H1 (cell line): ENCODE measurements at regions not wholly inside any gene's neighbourhood (a gene's known extent, or its start where the extent isn't known, plus 50 kb on each side); places are given as distances from the start of the nearest gene placed in this dataset.

Source experiments
- CTCF ChIA-PET: fragments of 300-600 bp; sonication (Branson Sonifier 250); formaldehyde crosslinking; loops from one replicate; lab custom pipeline; 2021; ENCODE audit not compliant: partially characterized antibody; lab: Charles Lee
- POLR2A ChIA-PET: fragments of 300-600 bp; sonication (Branson Sonifier 250); formaldehyde crosslinking; loops from one replicate; lab custom pipeline; 2021; ENCODE audit warnings: inconsistent platforms; ENCODE audit not compliant: partially characterized antibody; lab: Charles Lee
- DNase-seq, 2 experiments: peaks; one replicate each; pipeline versions ENCODE4 v3.0.0 to v3.0.0-alpha.2; 2010 to 2022; ENCODE audit warnings: low spot score in 2 of 2, low read depth in 1 of 2, mixed read lengths in 1 of 2
- FAIRE-seq: peaks from 2 replicates; lab custom pipeline; 2011; peaks lifted over from hg19 to GRCh38; lab: Jason Lieb, UNC
- H2AFZ ChIP-seq: 2 replicates; pipeline ENCODE4 v1.8.1; 2012; ENCODE audit warnings: low read length, inconsistent platforms
- H2AK5ac ChIP-seq: 2 replicates; pipeline ENCODE4 v1.6.1; 2013; ENCODE audit warnings: low read depth, low read length
- H2BK120ac ChIP-seq: replicated peaks from 2 replicates; pipeline ENCODE3; 2013; ENCODE audit warnings: low read depth, low read length, inconsistent platforms
- H2BK12ac ChIP-seq: 2 replicates; pipeline ENCODE4 v1.6.1; 2013; ENCODE audit warnings: low read depth, low read length
- H2BK15ac ChIP-seq: 2 replicates; pipeline ENCODE4 v1.6.1; 2013; ENCODE audit warnings: low read length
- H2BK20ac ChIP-seq: 2 replicates; pipeline ENCODE4 v1.6.1; 2013; ENCODE audit warnings: low read length
- H2BK5ac ChIP-seq: 2 replicates; pipeline ENCODE4 v1.6.1; 2013; ENCODE audit warnings: low read depth, low read length
- H3K14ac ChIP-seq: 2 replicates; pipeline ENCODE4 v1.6.1; 2013; ENCODE audit warnings: inconsistent platforms; ENCODE audit not compliant: insufficient read length
- H3K18ac ChIP-seq: 2 replicates; pipeline ENCODE4 v1.6.1; 2013; ENCODE audit warnings: low read length; ENCODE audit errors: extremely low read depth
- H3K23ac ChIP-seq: 2 replicates; pipeline ENCODE4 v1.6.1; 2013; ENCODE audit warnings: inconsistent platforms; ENCODE audit not compliant: insufficient read length
- H3K23me2 ChIP-seq: 2 replicates; pipeline ENCODE4 v1.6.1; 2013; ENCODE audit warnings: low read depth, low read length
- H3K27ac ChIP-seq: 2 replicates; pipeline ENCODE4 v1.6.1; 2011; ENCODE audit warnings: low read depth, low read length, inconsistent platforms
- H3K27me3 ChIP-seq, 4 experiments: replicated peaks in 1 of 4; 1 replicate in 1 of 4; 2 replicates in 3 of 4; pipeline versions ENCODE4 v1.6.1 to v1.8.1; 2011 to 2013; ENCODE audit warnings: low read length in 3 of 4, mild to moderate bottlenecking in 3 of 4, inconsistent platforms in 2 of 4, mixed read lengths in 2 of 4, moderate library complexity in 1 of 4; ENCODE audit not compliant: control insufficient read depth in 3 of 4, insufficient read depth in 3 of 4; ENCODE audit errors: extremely low read depth in 1 of 4
- H3K36me3 ChIP-seq, 4 experiments: 2 replicates each; pipeline versions ENCODE4 v1.6.1 to v1.8.1; 2011 to 2013; ENCODE audit warnings: mild to moderate bottlenecking in 4 of 4, low read length in 3 of 4, moderate library complexity in 2 of 4, control low read depth in 1 of 4, inconsistent platforms in 1 of 4; ENCODE audit not compliant: insufficient read depth in 4 of 4, control insufficient read depth in 2 of 4
- H3K4ac ChIP-seq: replicated peaks from 2 replicates; pipeline ENCODE3; 2013; ENCODE audit warnings: low read length, low read depth, mixed read lengths, inconsistent platforms; ENCODE audit not compliant: insufficient read length
- H3K4me1 ChIP-seq, 4 experiments: replicated peaks in 1 of 4; 1 replicate in 1 of 4; 2 replicates in 3 of 4; pipeline versions ENCODE4 v1.6.1 to v1.8.1; 2011 to 2013; ENCODE audit warnings: low read length in 3 of 4, inconsistent platforms in 2 of 4, mixed read lengths in 1 of 4; ENCODE audit not compliant: insufficient read depth in 4 of 4, control insufficient read depth in 3 of 4
- H3K4me2 ChIP-seq, 2 experiments: 2 replicates each; pipeline versions ENCODE4 v1.6.1 to v1.8.1; 2011 to 2013; ENCODE audit warnings: low read depth in 2 of 2, low read length in 2 of 2, control low read depth in 1 of 2, inconsistent platforms in 1 of 2, mild to moderate bottlenecking in 1 of 2; ENCODE audit not compliant: insufficient read depth in 1 of 2
- H3K4me3 ChIP-seq, 4 experiments: fragments of 200-600, 300-600 bp in 1 of 4; sonication (generic), shearing (Covaris generic), sonication (Bioruptor Twin) in 1 of 4; 2 replicates each; pipeline versions ENCODE4 v1.5.1 to v1.8.1; 2011 to 2016; ENCODE audit warnings: low read length in 4 of 4, low read depth in 3 of 4, control low read depth in 2 of 4, inconsistent platforms in 2 of 4, mild to moderate bottlenecking in 2 of 4, mixed read lengths in 1 of 4, moderate library complexity in 1 of 4; ENCODE audit not compliant: insufficient read depth in 2 of 4; ENCODE audit errors: extremely low read depth in 1 of 4
- H3K56ac ChIP-seq: replicated peaks from 2 replicates; pipeline ENCODE3; 2013; ENCODE audit warnings: low read depth, mild to moderate bottlenecking, mixed read lengths, low read length, inconsistent platforms; ENCODE audit not compliant: insufficient read length
- H3K79me1 ChIP-seq: 2 replicates; pipeline ENCODE4 v1.6.1; 2013; ENCODE audit warnings: low read depth, low read length, control low read depth
- H3K79me2 ChIP-seq, 2 experiments: 2 replicates each; pipeline versions ENCODE4 v1.6.1 to v1.8.1; 2012 to 2013; ENCODE audit warnings: low read length in 2 of 2, mild to moderate bottlenecking in 2 of 2, inconsistent platforms in 1 of 2; ENCODE audit not compliant: insufficient read depth in 2 of 2, control insufficient read depth in 1 of 2
- H3K9ac ChIP-seq, 4 experiments: replicated peaks in 1 of 4; 1 replicate in 1 of 4; 2 replicates in 3 of 4; pipeline versions ENCODE4 v1.6.1 to v1.8.1; 2011 to 2013; ENCODE audit warnings: low read depth in 3 of 4, low read length in 3 of 4, control low read depth in 2 of 4, mild to moderate bottlenecking in 2 of 4, moderate library complexity in 2 of 4, inconsistent platforms in 1 of 4; ENCODE audit errors: extremely low read depth in 1 of 4
- H3K9me3 ChIP-seq, 2 experiments: 2 replicates each; pipeline versions ENCODE4 v1.6.1 to v1.8.1; 2012 to 2013; ENCODE audit warnings: mild to moderate bottlenecking in 2 of 2, moderate library complexity in 2 of 2, control low read depth in 1 of 2, inconsistent platforms in 1 of 2, low read depth in 1 of 2, low read length in 1 of 2, mixed read lengths in 1 of 2; ENCODE audit not compliant: insufficient read depth in 2 of 2
- H4K20me1 ChIP-seq, 2 experiments: replicated peaks in 1 of 2; 2 replicates each; pipeline versions ENCODE3 to v1.8.1; 2011 to 2013; ENCODE audit warnings: inconsistent platforms in 2 of 2, low read length in 2 of 2, mild to moderate bottlenecking in 1 of 2; ENCODE audit not compliant: insufficient read depth in 2 of 2, control insufficient read depth in 1 of 2
- H4K5ac ChIP-seq: 2 replicates; pipeline ENCODE4 v1.6.1; 2013; ENCODE audit warnings: low read length, low read depth, mixed read lengths, inconsistent platforms; ENCODE audit not compliant: insufficient read length
- H4K8ac ChIP-seq: 2 replicates; pipeline ENCODE4 v1.8.0; 2013; ENCODE audit warnings: mild to moderate bottlenecking, moderate library complexity, low read length, inconsistent platforms; ENCODE audit not compliant: insufficient read depth; ENCODE audit errors: extremely low read depth
- H4K91ac ChIP-seq: replicated peaks from 2 replicates; pipeline ENCODE3; 2013; ENCODE audit warnings: low read length, mixed read lengths, inconsistent platforms; ENCODE audit not compliant: insufficient read length
- BACH1 ChIP-seq: IDR thresholded peaks from 2 replicates; pipeline ENCODE4 v1.6.1; 2012; ENCODE audit warnings: low read length, improper control_type of control experiment
- CBX5 ChIP-seq: fragments of 300-800, 300-1000 bp; sonication (generic); IDR thresholded peaks from 2 replicates; pipeline ENCODE4 v1.7.1; 2016; ENCODE audit warnings: antibody characterized with exemption, low read length, low read depth
- CREB1 ChIP-seq: IDR thresholded peaks from 2 replicates; pipeline ENCODE4 v1.6.1; 2012; ENCODE audit warnings: inconsistent platforms
- EGR1 ChIP-seq: IDR thresholded peaks from 2 replicates; pipeline ENCODE4 v1.6.1; 2011; ENCODE audit warnings: low read depth, low read length, borderline replicate concordance
- JUN ChIP-seq: IDR thresholded peaks from 2 replicates; pipeline ENCODE4 v1.6.1; 2011; ENCODE audit warnings: low read depth, mild to moderate bottlenecking, improper control_type of control experiment, low read length
- KDM1A ChIP-seq: fragments of 200-600, 300-600 bp; sonication (generic); IDR thresholded peaks from 2 replicates; pipeline ENCODE4 v1.7.1; 2016; ENCODE audit warnings: mild to moderate bottlenecking, low read length, borderline replicate concordance
- NRF1 ChIP-seq: IDR thresholded peaks from 2 replicates; pipeline ENCODE4 v1.6.1; 2011; ENCODE audit warnings: mild to moderate bottlenecking, low read depth, low read length, improper control_type of control experiment
- RAD21 ChIP-seq, 2 experiments: IDR thresholded peaks in 1 of 2; conservative IDR thresholded peaks in 1 of 2; 2 replicates each; pipeline ENCODE4 v1.6.1; 2011; ENCODE audit warnings: low read depth in 2 of 2, low read length in 2 of 2, improper control_type of control experiment in 1 of 2, inconsistent platforms in 1 of 2, mild to moderate bottlenecking in 1 of 2, moderate library complexity in 1 of 2
- SAP30 ChIP-seq: fragments of 300-600 bp; sonication (generic); IDR thresholded peaks from 2 replicates; pipeline ENCODE4 v1.7.1; 2012; ENCODE audit warnings: low read length, moderate library complexity, mild to moderate bottlenecking, inconsistent platforms; ENCODE audit not compliant: insufficient read depth, insufficient replicate concordance
- SRF ChIP-seq: IDR thresholded peaks from 2 replicates; pipeline ENCODE4 v1.6.1; 2011; ENCODE audit warnings: mild to moderate bottlenecking, low read depth, low read length, moderate library complexity
- WGBS, 2 experiments: shearing (Covaris generic) in 1 of 2; methylation state at CpG; one replicate each; pipeline versions ENCODE4 v1.1.6 to v1.1.7; 2013 to 2015; ENCODE audit warnings: low lambda C conversion rate in 2 of 2, mixed read lengths in 2 of 2, inconsistent platforms in 1 of 2, low coverage in 1 of 2, missing lambda C conversion rate in 1 of 2; ENCODE audit not compliant: insufficient replicate concordance in 2 of 2, insufficient coverage in 1 of 2, insufficient read length in 1 of 2; ENCODE audit errors: extremely low coverage in 1 of 2, missing lambda C conversion rate in 1 of 2; 5-methylcytosine and 5-hydroxymethylcytosine counted together

GRCh38 chr19:28619816-28620429 lies 593.0 kb downstream of the UQCRFS1 start:
- Histone ChIP-seq H3K27me3 (no peaks in the 10 kb centered on the region), H2BK120ac (no peak overlapping the region), H3K18ac (no peak overlapping the region), H3K4ac (no peak overlapping the region), H3K9ac (no peak overlapping the region), H2BK12ac (no peak overlapping the region), H4K5ac (no peak overlapping the region), H3K4me2 (no peak overlapping the region), H3K27ac (no peak overlapping the region), H4K8ac (no peak overlapping the region), H4K91ac (no peak overlapping the region), H3K4me1 (no peaks in the 10 kb centered on the region), H3K79me1 (peaks cover 3% of the 10 kb centered on the region; the same call in 1 of the 2 replicates), H2BK5ac (no peak overlapping the region), H2BK20ac (no peak overlapping the region), H3K14ac (no peak overlapping the region), H4K20me1 (no peaks in the 10 kb centered on the region), H2AK5ac (no peak overlapping the region), H3K36me3 (peaks cover 0 to under 1% (median 0%) of the 10 kb centered on the region in 4 experiments; a peak in 1 of 8 replicates), H3K23me2 (no peaks in the 10 kb centered on the region), H3K79me2 (no peaks in the 10 kb centered on the region), H2BK15ac (no peak overlapping the region), H3K4me3 (no peak overlapping the region), H3K56ac (no peak overlapping the region), H2AFZ (no peak overlapping the region), H3K23ac (no peak overlapping the region), H3K9me3 (0 out of 4 replicates have a peak, but pooled peaks cover 1% of the 10 kb centered on the region in 2 experiments)
- TF ChIP-seq SAP30 (no peak), KDM1A (no peak), SRF (no peak), EGR1 (no peak), CREB1 (no peak), BACH1 (no peak), CBX5 (no peak), NRF1 (no peak), RAD21 (IDR thresholded peaks at IDR 0.05 in 1 of 2, conservative IDR thresholded peaks at IDR 0.05 in 1 of 2; ENCODE audit: low read depth in 2 of 2, low read length in 2 of 2) (no peak), JUN (no peak)
- ChIA-PET POLR2A (no interaction called here), CTCF (interaction anchor here (0.6 to 2.6 kb wide), 9 partner anchors 9 to 428 kb away, joined by 3 to 17 read pairs (median 3); no protein-coding TSS in a partner anchor)
- no peak for DNase-seq
- 88% methylated on average over 5 of the region's 5 CpGs; no CpG with 5 or more reads in 1 of the 2 experiments for WGBS, 2 experiments
- no peak for FAIRE-seq
